ENCODE measurements at regions not wholly inside any gene's neighbourhood (a gene's known extent, or its start where the extent isn't known, plus 50 kb on each side); places are given as distances from the start of the nearest gene placed in this dataset.
"Not testable (repeated sequence)": the region's sequence is repeated elsewhere in the genome, so short reads cannot be mapped to it uniquely, and the experiment has no call there.

GRCh38 chr13:82214341-82214740 is 1667.9 kb downstream of the SLITRK1 start:
- no peak for DNase-seq (ENCODE audit: low read depth in 2 of 2)

DNA sequence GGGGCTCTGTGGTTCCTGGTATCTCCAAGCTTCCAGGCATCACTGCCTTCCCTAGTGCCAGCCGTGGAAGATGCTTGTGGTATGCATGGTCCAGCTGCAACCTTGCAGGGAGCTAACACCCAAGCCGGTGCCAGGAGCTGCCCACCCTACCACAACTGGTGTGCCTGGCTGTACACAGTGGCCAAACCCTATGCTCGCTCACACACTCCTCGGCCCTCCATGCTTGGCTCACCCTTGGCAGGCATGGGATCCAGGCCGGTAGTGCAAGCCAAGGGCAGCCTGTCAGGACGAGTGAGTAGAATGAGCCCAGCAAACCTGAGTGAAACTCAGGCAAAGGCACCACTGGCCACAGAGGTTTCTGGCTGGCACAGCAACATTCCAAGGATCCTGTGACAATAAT is 1676.0 kb downstream of the SLITRK1 start:
- DNase-seq (ENCODE audit: low read depth in 2 of 2): no peak

DNA sequence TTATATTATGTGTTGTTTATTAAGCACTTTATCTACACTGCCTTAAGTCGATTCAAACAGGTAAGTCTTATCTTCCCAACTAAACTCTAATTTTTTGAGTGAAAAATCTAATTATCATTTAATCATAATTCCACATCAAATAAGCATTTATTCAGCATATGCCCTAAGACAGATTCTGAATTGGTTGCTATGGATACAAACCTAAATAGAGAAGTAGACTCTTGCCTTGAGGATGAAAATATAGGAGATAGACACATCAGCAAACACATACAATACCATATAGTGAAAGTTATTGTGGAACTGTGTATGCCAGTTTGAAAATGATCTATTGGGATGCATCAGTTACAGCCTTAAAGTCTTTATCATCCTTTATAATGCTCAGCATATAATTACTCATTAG is 1679.9 kb downstream of the SLITRK1 start:
- DNase-seq (ENCODE audit: low read depth in 2 of 2): no peak

- DNase-seq (ENCODE audit: low read depth in 2 of 2): no peak
Measured at GRCh38 chr13:82196087-82196486, 1686.2 kb downstream of the SLITRK1 start.

- DNase-seq (ENCODE audit: low read depth in 2 of 2): no peak
Measured at GRCh38 chr13:82187227-82187626, 1695.0 kb downstream of the SLITRK1 start.

GRCh38 chr13:82176751-82177150 is 1705.5 kb downstream of the SLITRK1 start:
- no peak for DNase-seq (ENCODE audit: low read depth in 2 of 2)

GRCh38 chr13:82165396-82166174 is 1716.7 kb downstream of the SLITRK1 start:
- no peak for DNase-seq (ENCODE audit: low read depth in 2 of 2)

DNA sequence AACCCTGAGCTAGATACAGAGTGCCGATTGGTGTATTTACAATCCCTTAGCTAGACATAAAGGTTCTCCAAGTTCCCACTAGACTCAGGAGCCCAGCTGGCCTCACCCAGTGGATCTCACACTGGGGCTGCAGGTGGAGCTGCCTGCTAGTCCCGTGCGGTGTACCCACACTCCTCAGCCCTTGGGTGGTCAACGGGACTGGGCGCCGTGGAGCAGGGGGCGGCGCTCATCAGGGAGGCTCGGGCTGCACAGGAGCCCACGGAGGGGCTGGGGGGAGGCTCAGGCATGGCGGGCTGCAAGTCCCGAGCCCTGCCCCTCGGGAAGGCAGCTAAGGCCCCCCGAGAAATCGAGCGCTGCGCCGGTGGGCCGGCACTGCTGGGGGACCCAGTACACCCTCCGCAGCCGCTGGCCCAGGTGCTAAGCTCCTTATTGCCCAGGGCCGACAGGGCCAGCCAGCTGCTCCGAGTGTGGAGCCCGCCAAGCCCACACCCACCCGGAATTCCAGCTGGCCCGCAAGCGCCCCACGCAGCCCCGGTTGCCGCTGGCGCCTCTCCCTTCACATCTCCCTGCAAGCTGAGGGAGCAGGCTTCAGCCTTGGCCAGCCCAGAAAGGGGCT is 1717.4 kb downstream of the SLITRK1 start:
- not testable (repeated sequence) for DNase-seq (ENCODE audit: low read depth in 2 of 2)

DNA sequence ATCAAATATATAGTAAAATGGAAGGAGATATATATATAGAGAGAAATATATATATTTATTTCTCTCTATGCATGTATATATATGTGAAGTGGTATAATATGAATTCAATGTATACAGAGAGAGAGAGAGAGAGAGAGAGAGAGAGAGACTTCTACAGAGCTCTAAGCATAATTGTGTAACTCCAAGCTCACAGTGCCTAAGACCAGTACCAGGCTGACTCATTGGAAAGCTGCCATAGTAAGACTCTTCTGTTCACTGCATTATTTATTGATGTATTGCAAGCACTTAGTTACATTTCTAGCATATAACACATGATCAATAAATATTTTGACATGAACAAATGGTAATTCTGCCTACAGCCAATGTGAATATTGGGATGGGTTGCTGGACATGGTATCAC is 1734.7 kb downstream of the SLITRK1 start:
- DNase-seq (ENCODE audit: low read depth in 2 of 2): no peak

DNA sequence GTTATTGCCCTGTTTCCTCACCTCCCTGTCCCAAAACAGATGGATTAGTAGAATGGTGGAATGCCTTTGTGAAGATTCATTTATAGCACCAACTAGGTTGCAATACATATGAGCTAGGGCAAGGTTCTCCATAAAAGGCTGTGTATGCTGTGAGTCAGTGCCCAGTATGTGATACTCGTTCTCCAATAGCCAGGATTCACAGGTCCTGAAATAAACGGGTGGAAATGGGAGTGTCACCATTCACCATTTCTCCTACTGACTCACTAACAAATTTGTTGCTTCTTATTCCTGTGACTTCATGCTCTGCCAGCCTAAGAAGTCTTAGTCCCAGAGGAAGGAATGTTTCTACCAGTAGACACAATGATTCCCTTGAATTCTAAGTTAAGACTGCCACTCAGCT is 1745.4 kb downstream of the SLITRK1 start:
- DNase-seq (ENCODE audit: low read depth in 2 of 2): no peak

- DNase-seq (ENCODE audit: low read depth in 2 of 2): no peak
Measured at GRCh38 chr13:82129281-82129680, 1753.0 kb downstream of the SLITRK1 start.

DNA sequence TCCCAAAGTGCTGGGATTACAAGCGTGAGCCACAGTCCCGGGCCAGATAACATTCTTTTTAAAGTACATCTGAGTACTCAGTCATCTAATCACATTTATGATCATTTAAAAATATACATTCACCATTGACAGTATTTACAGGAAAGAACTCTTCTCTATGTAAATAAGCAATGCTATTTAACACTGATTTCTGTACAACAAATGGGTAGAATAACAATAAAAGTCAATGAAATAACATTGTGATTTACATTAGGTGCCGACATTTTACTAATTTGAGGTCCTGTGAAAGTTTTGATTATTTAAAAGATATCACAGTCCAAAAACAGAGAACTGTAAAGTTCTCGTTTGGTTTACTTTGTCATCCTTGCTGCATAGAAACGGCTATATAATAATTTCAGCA is 1763.7 kb downstream of the SLITRK1 start:
- no peak for DNase-seq (ENCODE audit: low read depth in 2 of 2)

DNA sequence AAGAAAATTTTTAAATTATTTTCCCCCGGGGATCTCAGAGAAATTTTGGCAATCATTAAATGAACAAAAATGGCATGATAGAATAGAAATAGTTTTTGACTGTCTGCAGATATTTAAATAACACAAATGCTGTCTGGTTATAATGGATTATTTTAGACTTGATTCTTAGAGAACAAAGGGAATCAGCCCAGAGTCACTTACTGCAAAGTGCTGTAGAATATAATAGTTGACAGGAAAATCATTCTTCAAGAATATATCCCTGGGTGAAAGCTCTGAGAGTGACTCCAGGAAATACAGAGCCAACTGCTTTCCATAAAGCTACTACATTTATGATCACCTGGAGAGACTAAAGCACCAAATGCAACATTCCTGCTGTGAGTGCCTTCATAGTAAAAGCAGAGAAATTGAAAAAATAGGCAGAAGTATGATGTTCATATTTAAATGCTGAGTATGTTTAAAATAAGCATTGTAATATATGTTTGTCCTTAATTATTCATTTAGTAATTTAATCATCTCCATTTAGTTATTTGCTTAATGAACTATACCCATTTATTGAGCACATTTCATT is 1765.8 kb downstream of the SLITRK1 start:
- DNase-seq (ENCODE audit: low read depth in 2 of 2): no peak

DNA sequence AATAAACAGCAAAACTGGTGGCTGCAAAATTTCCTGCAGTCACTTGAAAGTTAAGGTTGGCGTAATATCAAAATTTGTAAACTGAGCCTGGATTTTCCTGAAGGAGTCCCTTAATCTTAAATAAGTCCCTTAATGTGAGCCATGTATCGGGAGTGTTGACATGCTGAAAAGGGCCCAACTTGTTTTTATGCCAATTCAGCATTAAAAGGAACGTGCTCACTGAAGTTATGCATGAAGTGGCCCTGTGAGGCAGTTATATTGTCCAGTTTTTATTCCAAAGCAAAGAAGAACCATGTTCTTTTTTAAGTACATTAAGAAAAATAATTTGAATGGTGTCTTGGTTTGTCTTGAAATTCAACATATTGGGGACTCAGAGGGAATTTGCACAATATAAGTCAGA is 1766.9 kb downstream of the SLITRK1 start:
- DNase-seq (ENCODE audit: low read depth in 2 of 2): no peak

DNA sequence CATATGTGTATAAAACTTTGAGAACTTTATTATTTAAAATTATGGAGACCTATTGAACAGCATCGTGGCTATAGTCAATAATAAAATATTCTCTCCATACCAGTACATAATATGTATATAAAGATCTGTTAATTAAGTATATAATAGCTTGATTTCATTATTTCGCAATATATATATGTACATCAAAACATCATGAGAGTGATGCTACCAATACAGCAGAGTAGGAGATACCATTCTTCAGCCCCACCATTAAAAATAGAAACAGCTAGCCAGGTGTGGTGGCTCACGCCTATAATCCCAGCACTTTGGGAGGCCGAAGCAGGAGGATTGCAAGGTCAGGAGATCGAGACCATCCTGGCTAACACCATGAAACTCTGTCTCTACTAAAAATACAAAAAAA is 1755.3 kb upstream of the SPRY2 start:
- no peak for DNase-seq (ENCODE audit: low read depth in 2 of 2)

GRCh38 chr13:82092312-82092711 is 1751.4 kb upstream of the SPRY2 start:
- no peak for DNase-seq (ENCODE audit: low read depth in 2 of 2)

DNA sequence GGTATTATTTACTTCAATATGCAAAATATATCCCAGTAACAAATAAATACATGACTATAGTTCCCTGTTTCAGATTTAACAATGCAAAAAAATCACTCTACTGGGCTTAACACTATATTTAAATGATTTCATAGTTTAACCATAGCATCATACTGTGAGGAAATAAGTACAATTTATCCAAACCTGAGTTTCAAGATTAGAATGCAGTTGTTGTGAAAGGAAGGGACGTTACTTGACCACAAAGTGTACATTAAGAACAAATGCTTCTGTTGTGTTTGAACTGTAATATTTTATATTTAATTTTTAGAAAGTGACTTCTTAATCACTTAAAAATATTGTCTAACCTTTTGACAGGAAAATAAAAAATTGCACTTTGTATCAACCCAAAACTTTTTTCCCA is 1747.9 kb upstream of the SPRY2 start:
- no peak for DNase-seq (ENCODE audit: low read depth in 2 of 2)

GRCh38 chr13:82076496-82076895 is 1735.6 kb upstream of the SPRY2 start:
- DNase-seq (ENCODE audit: low read depth in 2 of 2): no peak

- no peak for DNase-seq (ENCODE audit: low read depth in 2 of 2)
Measured at GRCh38 chr13:82070416-82070815, 1729.5 kb upstream of the SPRY2 start.

DNA sequence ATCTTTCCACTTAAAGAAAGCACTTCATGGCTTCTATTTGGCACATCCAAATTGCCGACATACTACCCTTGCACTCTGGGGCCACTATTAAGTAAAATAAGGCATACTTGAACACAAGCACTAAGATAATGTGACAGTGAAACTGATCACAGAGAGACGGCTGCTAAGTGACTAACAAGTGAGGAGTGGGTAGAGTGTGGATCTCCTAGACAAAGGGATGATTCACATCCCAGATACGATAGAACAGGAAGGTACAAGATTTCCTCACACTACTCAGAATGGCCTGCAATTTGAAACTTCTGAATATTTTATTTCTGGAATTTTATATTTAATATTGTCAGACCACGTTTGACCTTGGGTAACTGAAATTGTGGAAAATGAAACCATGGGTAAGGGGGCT is 1721.8 kb upstream of the SPRY2 start:
- DNase-seq (ENCODE audit: low read depth in 2 of 2): no peak

- no peak for DNase-seq (ENCODE audit: low read depth in 2 of 2)
Measured at GRCh38 chr13:82058364-82058763, 1717.4 kb upstream of the SPRY2 start.

GRCh38 chr13:82045316-82045715 is 1704.4 kb upstream of the SPRY2 start:
- DNase-seq (ENCODE audit: low read depth in 2 of 2): not testable (repeated sequence)

GRCh38 chr13:82036602-82037001 is 1695.7 kb upstream of the SPRY2 start:
- DNase-seq (ENCODE audit: low read depth in 2 of 2): no peak

Measured in stimulated activated CD4-positive, alpha-beta T cell treated with anti-CD3 and anti-CD28 coated beads, Interleukin-4, amount 100 ng/mL, for 48 hours (primary cell).